SK-N-MC (cell line): ENCODE measurements at regions not wholly inside any gene's neighbourhood (a gene's known extent, or its start where the extent isn't known, plus 50 kb on each side); places are given as distances from the start of the nearest gene placed in this dataset.
"Not testable (repeated sequence)": the region's sequence is repeated elsewhere in the genome, so short reads cannot be mapped to it uniquely, and the experiment has no call there.

Source experiments
- EZH2 ChIP-seq: fragments of 200-600 bp; sonication (generic); IDR thresholded peaks from one replicate; pipeline ENCODE4 v1.6.1; 2017; ENCODE audit warnings: antibody characterized with exemption
- POLR2AphosphoS5 ChIP-seq: IDR thresholded peaks from 2 replicates; pipeline ENCODE4 v1.6.1; 2012; ENCODE audit warnings: mild to moderate bottlenecking, low read depth, low read length, borderline replicate concordance

DNA sequence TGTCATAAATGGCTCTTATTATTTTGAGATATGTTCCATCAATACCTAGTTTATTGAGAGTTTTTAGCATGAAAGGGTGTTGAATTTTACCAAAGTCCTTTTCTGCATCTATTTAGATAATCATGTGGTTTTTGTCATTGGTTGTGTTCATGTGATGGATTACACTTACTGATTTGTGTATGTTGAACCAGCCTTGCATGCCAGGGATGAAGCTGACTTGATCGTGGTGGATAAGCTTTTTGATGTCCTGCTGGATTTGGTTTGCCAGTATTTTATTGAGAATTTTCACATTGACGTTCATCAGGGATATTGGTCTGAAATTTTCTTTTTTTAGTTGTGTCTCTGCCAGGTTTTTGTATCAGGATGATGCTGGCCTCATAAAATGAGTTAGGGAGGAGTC, 58.5 kb upstream of the CDK6 start:
- not testable (repeated sequence) for TF ChIP-seq POLR2AphosphoS5, EZH2
